Pons (tissue), 1 donor: ENCODE measurements at regions not wholly inside any gene's neighbourhood (a gene's known extent, or its start where the extent isn't known, plus 50 kb on each side); places are given as distances from the start of the nearest gene placed in this dataset.
"Not testable (repeated sequence)": the region's sequence is repeated elsewhere in the genome, so short reads cannot be mapped to it uniquely, and the experiment has no call there.

Experiments used
- DNase-seq: peaks from one replicate; pipeline ENCODE4 v3.0.0-alpha.2; 2016; ENCODE audit warnings: low spot score

GRCh38 chr1:214143006-214143992 is 137.7 kb upstream of the SMYD2 start:
- no peak for DNase-seq

- not testable (repeated sequence) for DNase-seq
Observed at GRCh38 chr1:214144521-214144920, 136.4 kb upstream of the SMYD2 start.

GRCh38 chr1:214146523-214146922 is 134.4 kb upstream of the SMYD2 start:
- DNase-seq, result no peak

DNA sequence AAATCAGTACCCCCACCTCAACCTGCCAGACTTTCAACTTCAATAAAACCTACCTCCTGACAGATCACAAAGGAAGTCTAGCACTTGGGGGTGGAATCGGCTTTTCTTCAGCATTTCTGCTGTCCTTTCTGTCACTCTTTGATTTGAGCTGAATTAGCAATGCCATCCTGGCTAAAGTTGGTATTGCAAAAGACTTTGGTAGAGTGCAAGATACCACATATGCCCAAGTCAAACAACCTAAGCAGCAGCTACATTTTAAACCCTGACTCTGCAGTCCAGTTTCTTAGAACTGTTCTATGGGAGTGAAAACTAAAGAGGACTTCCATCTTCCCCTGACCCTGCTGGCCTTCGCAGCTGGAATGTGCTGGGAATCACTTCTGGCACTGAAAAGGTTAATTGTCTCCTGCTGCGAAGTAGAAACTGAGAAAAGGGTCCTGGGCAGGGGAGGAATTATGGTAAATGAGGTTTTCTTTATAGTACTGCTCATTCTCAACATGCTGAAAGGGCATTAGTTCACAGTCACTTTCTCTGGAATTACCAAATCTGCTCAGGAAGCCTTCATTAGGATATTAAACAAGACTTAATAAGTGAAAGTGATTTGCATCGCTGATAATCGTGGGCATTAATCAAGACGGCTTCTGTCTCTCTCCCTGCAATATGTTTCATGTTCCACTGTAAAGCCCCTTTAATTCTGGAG is 126.2 kb upstream of the SMYD2 start:
- DNase-seq, result no peak

DNA sequence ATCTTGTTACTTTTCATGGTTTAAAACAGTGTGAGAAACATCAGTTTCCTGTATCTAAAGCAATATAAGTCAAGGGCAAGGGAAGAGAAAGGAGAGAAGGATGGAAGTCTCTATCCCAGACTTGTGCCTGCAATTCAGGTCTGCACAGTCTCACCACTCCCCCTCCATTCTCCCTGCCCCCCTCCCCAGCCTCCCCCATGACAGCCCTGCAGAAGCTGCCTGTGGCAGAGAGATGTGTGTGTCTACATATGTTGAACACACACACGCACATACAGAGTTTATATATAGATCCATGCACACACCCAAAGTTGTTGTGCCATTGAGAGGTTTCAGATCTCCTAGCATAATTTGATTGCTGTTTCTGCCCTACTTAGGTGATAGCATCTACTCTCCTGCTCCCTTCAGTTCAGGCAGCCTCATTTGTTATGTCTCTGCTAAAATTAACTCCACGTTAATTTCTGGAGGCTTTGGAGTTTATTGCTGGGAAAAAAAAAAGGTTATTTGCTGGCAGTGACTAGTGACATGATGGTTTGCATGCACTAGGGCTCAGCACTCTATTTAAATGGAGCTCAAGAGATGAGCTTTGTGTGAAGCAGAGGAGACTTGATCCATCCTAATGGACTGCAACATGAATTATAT is 124.9 kb upstream of the SMYD2 start:
- no peak for DNase-seq

GRCh38 chr1:214164173-214164572 is 116.8 kb upstream of the SMYD2 start:
- no peak for DNase-seq

DNA sequence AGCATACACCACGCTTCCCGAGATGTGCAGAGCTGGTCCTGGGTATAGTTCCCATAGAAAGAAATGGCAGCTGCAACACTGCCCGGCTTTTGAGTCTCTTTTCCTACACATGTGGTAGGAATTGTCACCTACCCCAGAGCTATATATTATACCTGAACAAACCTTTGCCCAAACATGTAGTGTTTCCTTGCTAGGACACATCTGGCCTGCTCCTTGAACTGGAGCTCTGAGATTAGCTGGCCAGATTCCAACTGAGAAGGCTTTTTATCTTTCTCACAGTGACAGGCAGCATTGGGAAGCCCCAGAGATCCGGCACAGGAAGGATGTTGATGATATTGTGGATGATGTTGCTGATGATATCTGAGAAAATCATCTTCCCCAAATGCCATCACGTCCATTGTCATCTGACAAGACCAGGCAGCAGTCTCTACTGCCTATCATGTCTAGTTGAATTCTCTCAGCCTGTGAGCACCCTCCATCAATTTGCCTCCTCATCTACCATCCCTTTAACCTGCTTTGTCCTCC is 115.0 kb upstream of the SMYD2 start:
- no peak for DNase-seq

DNA sequence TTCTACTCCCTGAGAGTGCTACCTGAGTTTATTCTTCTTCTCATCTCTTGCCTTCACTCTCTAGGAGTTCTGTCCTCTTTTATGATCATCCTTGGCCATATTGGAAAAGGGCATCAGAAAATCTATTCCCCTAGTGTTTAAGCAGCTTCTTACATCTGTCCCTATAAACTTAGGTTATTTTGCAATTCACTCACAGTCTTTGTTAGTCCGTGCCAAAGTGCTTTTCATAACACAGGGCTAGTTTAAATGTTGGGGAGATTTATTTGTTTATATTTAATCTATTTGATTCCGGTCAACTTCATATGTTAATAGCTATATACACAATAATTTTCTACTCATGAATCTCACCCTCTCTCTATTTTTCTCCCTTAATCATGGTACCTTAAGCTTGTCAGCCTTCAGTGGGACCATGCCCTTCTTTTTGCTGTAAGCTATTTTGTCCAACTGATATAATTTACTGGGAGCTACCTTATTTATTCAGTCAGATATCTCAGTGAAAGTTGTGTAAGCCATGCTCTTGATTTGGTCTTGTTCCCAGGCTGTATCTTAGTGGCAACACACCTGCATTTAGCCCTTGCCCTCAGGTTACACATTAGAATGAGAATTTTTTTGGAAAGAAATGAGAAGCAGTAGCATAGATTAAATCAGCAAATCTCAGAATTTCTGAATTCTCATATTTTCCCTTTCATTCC is 106.3 kb upstream of the SMYD2 start:
- DNase-seq, result no peak

- no peak for DNase-seq
Observed at GRCh38 chr1:214178102-214178501, 102.9 kb upstream of the SMYD2 start.

GRCh38 chr1:214184992-214185391 is 96.0 kb upstream of the SMYD2 start:
- DNase-seq, result peak; percentile 56

- no peak for DNase-seq
Observed at GRCh38 chr1:214186103-214186824, 94.7 kb upstream of the SMYD2 start.

DNA sequence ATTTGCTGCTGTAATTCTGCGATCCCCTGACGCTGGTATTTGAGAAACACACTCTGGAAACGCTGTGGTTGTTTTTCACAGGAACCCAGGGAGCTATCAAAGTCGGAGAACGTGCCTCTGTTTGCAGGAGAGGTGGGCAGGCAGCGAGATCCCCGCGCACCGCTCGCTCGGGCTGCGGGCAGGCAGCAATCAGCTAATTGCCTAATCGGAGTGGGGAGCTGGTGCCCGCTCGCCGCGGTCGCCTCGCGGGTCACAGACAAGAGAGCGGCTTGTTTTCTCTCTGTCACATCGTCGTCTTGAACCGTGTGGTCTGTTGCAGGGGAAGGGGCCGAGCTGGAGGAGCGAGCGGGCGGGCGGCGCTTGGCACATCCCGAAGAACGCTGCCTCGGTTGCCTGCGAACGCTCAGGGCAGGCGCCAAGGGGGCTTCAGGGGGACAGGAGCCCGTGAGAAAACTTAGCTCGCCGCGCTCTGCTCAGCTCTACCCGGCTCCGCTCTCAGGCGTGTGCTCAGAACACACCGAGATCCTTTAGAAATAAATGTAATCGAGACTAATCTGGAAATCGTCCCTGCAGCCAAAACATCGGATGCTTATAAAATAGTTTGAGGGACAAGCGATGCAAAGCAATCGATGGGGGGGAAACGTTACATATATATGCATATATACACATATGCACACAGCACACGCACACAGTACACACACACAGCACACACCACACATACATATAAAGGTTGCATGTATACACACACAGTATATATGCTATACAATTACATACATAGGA is 93.6 kb upstream of the SMYD2 start:
- DNase-seq, result no peak

GRCh38 chr1:214187933-214188332 is 93.0 kb upstream of the SMYD2 start:
- DNase-seq, result no peak

DNA sequence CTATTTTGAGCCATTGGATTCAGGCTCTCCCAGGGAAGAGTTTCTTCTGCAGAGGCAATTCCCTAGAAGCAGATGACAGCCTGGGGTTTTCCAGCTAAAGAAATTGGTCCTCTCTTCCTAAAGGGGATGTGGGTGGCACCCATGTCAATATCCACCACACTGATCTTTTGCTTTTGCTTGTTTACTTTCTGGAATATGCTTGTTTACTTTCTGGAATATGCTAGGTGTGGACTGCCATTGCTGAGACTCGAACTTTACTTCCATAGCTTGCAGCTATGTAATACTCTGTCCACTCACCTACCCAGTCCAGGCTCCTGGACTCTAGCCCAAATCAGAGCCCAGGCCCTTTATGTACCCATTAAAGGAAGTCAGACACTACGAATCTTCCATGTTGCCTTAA is 92.1 kb upstream of the SMYD2 start:
- no peak for DNase-seq

GRCh38 chr1:214192825-214193643 is 87.9 kb upstream of the SMYD2 start:
- no peak for DNase-seq

GRCh38 chr1:214193691-214194090 is 87.3 kb upstream of the SMYD2 start:
- no peak for DNase-seq

DNA sequence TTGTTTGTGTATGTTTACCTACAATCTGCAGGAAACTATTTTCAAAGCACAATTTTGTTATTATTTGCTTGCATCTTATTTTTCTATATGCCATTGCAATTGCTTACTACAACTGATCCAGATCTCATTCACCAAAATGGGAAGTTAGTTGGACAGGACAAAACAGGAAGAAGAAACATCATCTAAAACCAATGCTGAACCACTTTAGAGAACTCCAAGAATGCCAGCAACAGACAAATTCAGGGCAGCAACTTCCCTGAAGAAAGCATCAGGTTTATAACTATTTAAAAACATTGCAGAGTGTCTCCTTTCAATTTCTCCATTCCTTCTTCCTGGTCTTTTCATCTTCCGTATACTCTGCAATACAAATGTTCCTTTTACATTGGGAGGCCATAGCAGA is 82.4 kb upstream of the SMYD2 start:
- peak; percentile 68 for DNase-seq

- DNase-seq, result no peak
Observed at GRCh38 chr1:214199585-214199984, 81.4 kb upstream of the SMYD2 start.

DNA sequence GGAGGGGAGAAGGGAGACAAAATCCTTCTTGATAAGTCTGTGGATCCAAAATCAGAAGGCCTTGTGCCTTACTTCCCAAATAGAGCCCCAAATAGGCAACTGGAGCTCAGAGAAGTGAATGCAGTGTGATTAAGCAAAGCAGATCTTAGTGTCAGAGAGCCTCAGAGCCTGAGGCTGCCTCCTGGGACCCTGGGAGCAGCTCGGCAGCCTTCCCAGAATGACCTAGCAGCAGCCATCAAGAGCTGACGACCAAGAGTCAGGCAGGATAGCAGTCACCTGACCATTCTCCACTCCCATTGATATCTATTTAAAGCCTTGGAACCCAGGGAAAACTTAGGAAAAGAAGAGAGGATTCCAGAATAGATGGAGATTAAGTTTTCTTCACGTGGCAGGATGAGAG is 78.0 kb upstream of the SMYD2 start:
- DNase-seq, result no peak

- DNase-seq, result no peak
Observed at GRCh38 chr1:214205053-214205452, 75.9 kb upstream of the SMYD2 start.
